ENCODE measurements at regions not wholly inside any gene's neighbourhood (a gene's known extent, or its start where the extent isn't known, plus 50 kb on each side); places are given as distances from the start of the nearest gene placed in this dataset.
"Not testable (repeated sequence)": the region's sequence is repeated elsewhere in the genome, so short reads cannot be mapped to it uniquely, and the experiment has no call there.

DNA sequence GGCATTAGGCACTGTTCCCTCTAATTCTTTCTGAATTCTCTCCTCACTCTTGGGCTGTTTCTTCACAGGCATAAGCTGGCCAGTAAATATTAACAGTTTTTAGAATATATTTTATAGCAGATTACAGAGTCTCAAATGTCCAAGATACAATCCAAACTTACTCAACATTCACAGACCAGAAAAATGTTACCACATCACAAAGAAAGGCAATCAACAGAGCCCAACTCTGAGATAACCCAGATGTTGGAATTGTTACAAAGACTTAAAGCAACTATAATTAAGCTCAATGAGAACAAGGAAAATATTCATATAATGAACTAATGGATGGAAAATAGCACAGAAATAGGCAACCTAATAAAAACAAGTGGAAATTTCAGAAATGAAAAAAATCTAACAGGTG, 401.1 kb upstream of the RGMB start:
- intact Hi-C loops (cut with DNase I, micrococcal nuclease): no loop called here
- no peaks in the 10 kb centered on the region for H3K4me1 ChIP-seq (ENCODE audit: low read depth)

DNA sequence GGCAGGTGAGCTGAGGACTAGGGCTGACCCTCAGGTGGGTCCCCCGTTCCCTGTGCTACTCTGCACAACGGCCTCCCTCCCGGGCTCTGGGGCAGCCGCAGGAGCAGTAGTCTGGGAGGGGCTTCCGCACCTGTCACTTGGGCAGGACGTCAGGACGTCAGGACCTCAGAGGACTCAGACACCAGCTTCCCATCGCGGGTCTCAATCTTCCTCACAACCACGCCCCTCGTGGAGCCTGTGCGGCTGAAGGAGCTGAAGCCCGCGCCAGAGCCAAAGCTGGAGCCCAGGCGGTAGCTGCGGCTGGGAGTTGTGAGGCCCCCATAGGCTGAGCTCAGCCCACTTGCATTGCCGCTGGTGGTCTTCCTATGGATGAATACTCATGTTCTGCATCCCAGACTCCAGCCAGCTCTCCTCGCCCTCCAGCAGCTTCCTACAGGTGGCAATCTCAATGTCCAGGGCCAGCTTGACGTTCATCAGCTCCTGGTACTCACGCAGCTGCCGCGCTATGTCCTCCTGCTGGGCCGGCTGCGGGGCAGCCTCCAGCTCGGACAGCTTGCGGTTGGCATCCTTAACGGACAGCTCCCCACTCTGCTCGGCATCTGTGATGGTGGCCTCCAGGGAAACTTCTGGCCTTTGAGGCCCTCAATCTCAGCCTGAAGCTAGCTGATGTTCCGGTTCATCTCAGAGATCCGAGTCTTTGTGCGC, 381.4 kb upstream of the RGMB start:
- Histone ChIP-seq H3K9me3 (no peaks in the 10 kb centered on the region), H3K4me3 (no peak overlapping the region), H3K4me1 (ENCODE audit: low read depth) (no peaks in the 10 kb centered on the region), H3K36me3 (ENCODE audit: low read depth) (no peaks in the 10 kb centered on the region)
- TF ChIP-seq, protein P1, sequence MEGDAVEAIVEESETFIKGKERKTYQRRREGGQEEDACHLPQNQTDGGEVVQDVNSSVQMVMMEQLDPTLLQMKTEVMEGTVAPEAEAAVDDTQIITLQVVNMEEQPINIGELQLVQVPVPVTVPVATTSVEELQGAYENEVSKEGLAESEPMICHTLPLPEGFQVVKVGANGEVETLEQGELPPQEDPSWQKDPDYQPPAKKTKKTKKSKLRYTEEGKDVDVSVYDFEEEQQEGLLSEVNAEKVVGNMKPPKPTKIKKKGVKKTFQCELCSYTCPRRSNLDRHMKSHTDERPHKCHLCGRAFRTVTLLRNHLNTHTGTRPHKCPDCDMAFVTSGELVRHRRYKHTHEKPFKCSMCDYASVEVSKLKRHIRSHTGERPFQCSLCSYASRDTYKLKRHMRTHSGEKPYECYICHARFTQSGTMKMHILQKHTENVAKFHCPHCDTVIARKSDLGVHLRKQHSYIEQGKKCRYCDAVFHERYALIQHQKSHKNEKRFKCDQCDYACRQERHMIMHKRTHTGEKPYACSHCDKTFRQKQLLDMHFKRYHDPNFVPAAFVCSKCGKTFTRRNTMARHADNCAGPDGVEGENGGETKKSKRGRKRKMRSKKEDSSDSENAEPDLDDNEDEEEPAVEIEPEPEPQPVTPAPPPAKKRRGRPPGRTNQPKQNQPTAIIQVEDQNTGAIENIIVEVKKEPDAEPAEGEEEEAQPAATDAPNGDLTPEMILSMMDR (IDR thresholded peaks at IDR 0.05): no peak
- intact Hi-C loops (cut with DNase I, micrococcal nuclease): no loop called here
- ATAC-seq (no peak), DNase-seq (peak in 1 of 3 donors; percentile 43)

More for the DNA sequence above, 401.1 kb upstream of the RGMB start:
- H3K4me3 ChIP-seq: no peak overlapping the region
- ATAC-seq: no peak
- H3K9me3 ChIP-seq: no peaks in the 10 kb centered on the region
- no peak for DNase-seq
- no peaks in the 10 kb centered on the region for H3K36me3 ChIP-seq (ENCODE audit: low read depth)
- TF ChIP-seq, protein P1 (IDR thresholded peaks at IDR 0.05): no peak

DNA sequence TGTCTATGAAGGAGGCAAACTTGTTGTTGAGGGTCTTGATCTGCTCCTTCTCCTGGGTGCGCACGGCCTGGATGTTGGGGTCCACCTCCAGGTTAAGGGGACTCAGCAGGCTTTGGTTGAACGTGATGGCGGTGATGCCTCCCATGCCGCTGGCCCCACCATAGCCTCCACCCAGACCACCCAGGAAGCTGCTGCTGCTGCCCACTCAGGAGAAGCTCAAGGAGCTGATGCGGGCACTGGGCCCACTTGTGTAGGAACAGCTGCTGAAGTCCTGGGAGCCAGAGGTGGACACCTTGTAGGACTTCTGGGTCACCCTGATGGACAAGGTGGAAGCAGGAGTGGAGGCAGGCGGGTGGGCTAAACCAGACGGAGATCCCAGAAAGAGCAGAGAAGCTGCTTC, 380.3 kb upstream of the RGMB start:
- intact Hi-C loops (cut with DNase I, micrococcal nuclease); H3K4me1 ChIP-seq (ENCODE audit: low read depth); H3K36me3 ChIP-seq (ENCODE audit: low read depth); ATAC-seq; H3K9me3 ChIP-seq; DNase-seq; H3K4me3 ChIP-seq: not testable (repeated sequence)

DNA sequence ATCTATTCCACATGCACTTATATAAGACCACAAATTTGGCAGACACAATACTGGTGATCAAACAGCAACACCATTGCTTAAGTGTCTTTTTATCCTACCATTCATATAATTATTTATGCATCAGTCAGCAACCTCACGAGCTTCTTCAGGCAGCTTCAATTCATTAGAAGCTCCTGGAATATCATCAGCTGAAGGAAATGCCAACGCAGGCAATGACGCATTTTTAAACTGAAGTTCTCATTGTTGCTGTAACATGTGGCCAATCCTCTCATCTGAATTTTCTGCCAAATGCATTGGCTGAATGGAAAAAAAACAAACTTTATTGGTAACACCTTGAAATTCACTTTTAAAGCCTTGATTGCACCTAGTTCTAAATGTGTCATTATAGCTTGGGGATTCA, 376.4 kb upstream of the RGMB start:
- Histone ChIP-seq H3K36me3 (ENCODE audit: low read depth) (no peaks in the 10 kb centered on the region), H3K4me1 (ENCODE audit: low read depth) (no peaks in the 10 kb centered on the region), H3K9me3 (no peaks in the 10 kb centered on the region), H3K4me3 (no peak overlapping the region)
- DNase-seq (no peak), ATAC-seq (no peak)
- TF ChIP-seq, protein P1 (IDR thresholded peaks at IDR 0.05): no peak
- intact Hi-C loops (cut with DNase I, micrococcal nuclease): no loop called here

DNA sequence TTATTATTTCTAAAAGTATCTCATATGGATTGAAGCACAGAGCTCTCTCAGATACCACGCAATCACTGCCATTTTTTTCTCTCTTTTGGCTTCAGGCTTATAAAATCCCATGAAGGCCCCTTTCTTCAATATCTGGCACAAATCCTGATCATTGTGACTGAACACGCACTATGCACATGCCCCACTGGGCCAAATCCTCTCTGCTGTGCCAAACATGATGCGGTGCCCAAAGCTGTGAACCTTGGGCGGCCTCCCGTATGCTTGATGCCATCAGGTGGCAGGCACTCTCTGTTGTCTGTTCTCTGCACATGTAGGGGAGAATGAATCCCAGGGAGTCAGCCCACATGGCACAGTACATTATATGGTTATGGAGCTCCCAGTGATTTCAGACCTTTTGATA, 375.0 kb upstream of the RGMB start:
- DNase-seq (no peak), ATAC-seq (no peak)
- Histone ChIP-seq H3K4me1 (ENCODE audit: low read depth) (no peaks in the 10 kb centered on the region), H3K4me3 (no peak overlapping the region), H3K36me3 (ENCODE audit: low read depth) (no peaks in the 10 kb centered on the region), H3K9me3 (no peaks in the 10 kb centered on the region)
- intact Hi-C loops (cut with DNase I, micrococcal nuclease): no loop called here
- TF ChIP-seq, protein P1 (IDR thresholded peaks at IDR 0.05): no peak

DNA sequence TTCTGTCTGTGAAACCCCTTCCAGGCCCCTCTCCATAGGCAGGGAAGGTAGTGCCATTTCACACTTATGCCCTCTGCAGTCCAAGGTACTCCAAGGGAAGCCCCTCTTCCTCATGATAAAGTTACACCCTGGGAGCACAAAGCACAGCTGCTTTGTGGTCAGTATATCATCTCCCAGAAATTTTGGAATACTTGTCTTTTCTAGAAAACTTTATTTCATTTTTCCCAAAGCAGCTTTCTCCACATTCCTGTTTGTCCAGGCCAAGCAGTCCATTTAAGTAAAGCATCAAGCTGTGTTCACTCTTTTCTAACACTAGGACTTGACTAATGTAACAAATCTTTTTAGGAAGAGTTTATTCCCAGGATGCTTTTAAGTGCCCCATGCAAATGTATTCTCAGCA, 371.8 kb upstream of the RGMB start:
- H3K36me3 ChIP-seq (ENCODE audit: low read depth): no peaks in the 10 kb centered on the region
- H3K4me1 ChIP-seq (ENCODE audit: low read depth): no peaks in the 10 kb centered on the region
- no peaks in the 10 kb centered on the region for H3K9me3 ChIP-seq
- ATAC-seq: no peak
- TF ChIP-seq, protein P1 (IDR thresholded peaks at IDR 0.05): no peak
- no peak for DNase-seq
- intact Hi-C loops (cut with DNase I, micrococcal nuclease): no loop called here
- H3K4me3 ChIP-seq: no peak overlapping the region
